ENCODE measurements at regions not wholly inside any gene's neighbourhood (a gene's known extent, or its start where the extent isn't known, plus 50 kb on each side); places are given as distances from the start of the nearest gene placed in this dataset.

GRCh38 chr9:109616571-109617120 is 118.5 kb upstream of the PTPN3 start (continued):
- TF ChIP-seq ZBTB4 (CRISPR knock-in tag; IDR thresholded peaks at IDR 0.05) (no peak), TAF1 (IDR thresholded peaks at IDR 0.05; ENCODE audit: borderline replicate concordance, low read depth, low read length) (no peak), NR2C1 (IDR thresholded peaks at IDR 0.05) (no peak), NR2C2 (IDR thresholded peaks at IDR 0.05; ENCODE audit: borderline replicate concordance, control insufficient read depth, insufficient read length, low read depth) (no peak)

GRCh38 chr9:109619310-109619709 is 121.2 kb upstream of the PTPN3 start:
- ChIA-PET CTCF (no interaction called here), SMC1A (ENCODE audit: uncharacterized antibody, unreplicated experiment) (no interaction called here), POLR2A (no interaction called here), RAD21 (ENCODE audit: unreplicated experiment) (no interaction called here)
- ATAC-seq (no peak), DNase-seq (ENCODE audit: low read depth, low spot score) (no peak), FAIRE-seq (no peak)
- H3K4me3 ChIP-seq: no peak overlapping the region
- H4K20me1 ChIP-seq (ENCODE audit: control insufficient read depth, insufficient read depth): no peaks in the 10 kb centered on the region
- 6% methylated on average over 3 of the region's 3 CpGs for WGBS (ENCODE audit: insufficient coverage, insufficient replicate concordance, low lambda C conversion rate, missing lambda C conversion rate)
- H3K27me3 ChIP-seq (replicated peaks in 1 of 2; ENCODE audit: control insufficient read depth in 2 of 2, insufficient read depth in 2 of 2, low read length in 1 of 2): no peaks in the 10 kb centered on the region; a peak in 2 of 4 replicates
- intact Hi-C loops (cut with micrococcal nuclease; ENCODE audit: unreplicated experiment): no loop called here
- no peak overlapping the region for H3K4me2 ChIP-seq (ENCODE audit: control insufficient read depth, insufficient read depth)
- BruUV-seq (replicated peaks): no TSS peak
- no peaks in the 10 kb centered on the region for H3K36me3 ChIP-seq (ENCODE audit: control insufficient read depth in 2 of 2, insufficient read depth in 2 of 2, low read length in 1 of 2)
- H3K9ac ChIP-seq (ENCODE audit: control insufficient read depth, insufficient read depth, low read length): no peak overlapping the region
- in situ Hi-C loops (cut with MboI): no loop called here
- H3K79me2 ChIP-seq (ENCODE audit: control insufficient read depth, insufficient read depth, low read length): no peaks in the 10 kb centered on the region
- H3K27ac ChIP-seq (ENCODE audit: control insufficient read depth, insufficient read depth): no peak overlapping the region
- peak; percentile 79; the same call in 1 of the 2 replicates for TF ChIP-seq ZNF24 (IDR thresholded peaks at IDR 0.05)
- no peak for TF ChIP-seq TCF12 (IDR thresholded peaks at IDR 0.05; ENCODE audit: low read depth, low read length)
- H2AFZ ChIP-seq (ENCODE audit: control insufficient read depth, low read depth, low read length): no peak overlapping the region
- H3K9me3 ChIP-seq (replicated peaks; ENCODE audit: control insufficient read depth, insufficient read depth, low read length): no peaks in the 10 kb centered on the region
- no peaks in the 10 kb centered on the region for H3K4me1 ChIP-seq (ENCODE audit: control insufficient read depth, insufficient read depth, low read length)
